HepG2 (cell line): ENCODE measurements at regions not wholly inside any gene's neighbourhood (a gene's known extent, or its start where the extent isn't known, plus 50 kb on each side); places are given as distances from the start of the nearest gene placed in this dataset.

Experiments used
- ATAC-seq: fragments of 200-7000 bp; cut with Tn5 transposase; 3 replicates; pipeline ENCODE4 v1.9.1; 2020; ENCODE audit warnings: mild to moderate bottlenecking, moderate library complexity
- BruUV-seq: library from RNA; stranded (reverse); fragments of 400-500 nt; replicated peaks from 2 replicates; lab custom pipeline; 2021; lab: Mats Ljungman, UMichigan
- CTCF ChIA-PET: fragments of 300-600 bp; formaldehyde crosslinking; extraction: SDS; loops from one replicate; lab custom pipeline; 2021; ENCODE audit warnings: low total read pairs, inconsistent platforms, low intra/inter-chr PET ratio; lab: Yijun Ruan, JAX
- POLR2A ChIA-PET: fragments of 350-600 bp; sonication (Branson Sonifier 250); formaldehyde crosslinking; loops from one replicate; lab custom pipeline; 2020; ENCODE audit warnings: antibody characterized with exemption, inconsistent platforms; lab: Yijun Ruan, JAX
- DNase-seq: peaks from one replicate; pipeline ENCODE4 v3.0.0-alpha.2; 2015; ENCODE audit warnings: low spot score
- FAIRE-seq: peaks from 3 replicates; lab custom pipeline; 2011; peaks lifted over from hg19 to GRCh38; lab: Jason Lieb, UNC
- H2AFZ ChIP-seq: one replicate; pipeline ENCODE4 v1.6.1; 2011; ENCODE audit warnings: low read length, inconsistent platforms
- H3K27ac ChIP-seq: fragments of 300-600 bp; 3 replicates; pipeline ENCODE4 v1.8.0; 2011; ENCODE audit warnings: mixed run types, mild to moderate bottlenecking, mixed read lengths, low read length, inconsistent platforms; ENCODE audit not compliant: insufficient read depth; ENCODE audit errors: extremely low read length
- H3K27me3 ChIP-seq, 2 experiments: fragments of 200-600 bp in 1 of 2; 2 replicates in 1 of 2; 3 replicates in 1 of 2; pipeline versions ENCODE4 v1.6.0 to v1.8.0; 2011; ENCODE audit warnings: low read length in 2 of 2, mild to moderate bottlenecking in 2 of 2, moderate library complexity in 2 of 2, inconsistent platforms in 1 of 2; ENCODE audit not compliant: insufficient read depth in 2 of 2, control insufficient read depth in 1 of 2
- H3K36me3 ChIP-seq, 2 experiments: fragments of 200-600 bp in 1 of 2; replicated peaks in 1 of 2; 2 replicates in 1 of 2; 3 replicates in 1 of 2; pipeline versions ENCODE4 v1.5.1 to v1.8.0; 2011; ENCODE audit warnings: low read length in 2 of 2, inconsistent platforms in 1 of 2; ENCODE audit not compliant: insufficient read depth in 2 of 2, control insufficient read depth in 1 of 2
- H3K4me1 ChIP-seq: 2 replicates; pipeline ENCODE4 v1.5.1; 2012; ENCODE audit warnings: low read length, inconsistent platforms; ENCODE audit not compliant: insufficient read depth
- H3K4me2 ChIP-seq: 2 replicates; pipeline ENCODE4 v1.6.0; 2011; ENCODE audit warnings: low read depth, low read length, inconsistent platforms
- H3K4me3 ChIP-seq, 3 experiments: fragments of 200-600 bp in 1 of 3; sonication (generic), shearing (Covaris generic) in 1 of 3; replicated peaks in 1 of 3; 2 replicates each; pipeline ENCODE4 v1.5.1; 2011 to 2016; ENCODE audit warnings: low read length in 3 of 3, inconsistent platforms in 2 of 3, low read depth in 2 of 3, mild to moderate bottlenecking in 2 of 3, control low read depth in 1 of 3, mixed read lengths in 1 of 3; ENCODE audit not compliant: insufficient read depth in 1 of 3
- H3K79me2 ChIP-seq: one replicate; pipeline ENCODE4 v1.6.1; 2011; ENCODE audit warnings: low read length, inconsistent platforms; ENCODE audit not compliant: insufficient read depth
- H3K9ac ChIP-seq: 2 replicates; pipeline ENCODE4 v1.6.0; 2011; ENCODE audit warnings: mild to moderate bottlenecking, low read depth, low read length, inconsistent platforms; ENCODE audit not compliant: insufficient read depth
- H3K9me3 ChIP-seq: 2 replicates; pipeline ENCODE4 v1.5.1; 2012; ENCODE audit warnings: mild to moderate bottlenecking, low read length
- H4K20me1 ChIP-seq: 2 replicates; pipeline ENCODE4 v1.6.0; 2011; ENCODE audit warnings: inconsistent platforms, mild to moderate bottlenecking, low read length, moderate library complexity; ENCODE audit not compliant: insufficient read depth
- MAFK ChIP-seq, 2 experiments: IDR thresholded peaks in 1 of 2; conservative IDR thresholded peaks in 1 of 2; 2 replicates each; pipeline ENCODE4 v1.6.1; 2011; ENCODE audit warnings: improper control_type of control experiment in 2 of 2, low read length in 2 of 2
- NR1H2 ChIP-seq: sonication (generic); formaldehyde crosslinking; IDR thresholded peaks from 2 replicates; pipeline ENCODE4 v1.8.1; 2022; ENCODE audit warnings: low read depth, missing genetic modification reagents, borderline replicate concordance
- SRSF4 ChIP-seq: fragments of 200-400 bp; formaldehyde crosslinking; IDR thresholded peaks from one replicate; pipeline ENCODE4 v1.6.1; 2018; ENCODE audit warnings: mild to moderate bottlenecking, low read depth, low read length, moderate library complexity; ENCODE audit not compliant: poor library complexity, severe bottlenecking
- ZNF607 ChIP-seq: sonication (generic); formaldehyde crosslinking; IDR thresholded peaks from 2 replicates; pipeline ENCODE4 v1.5.1; 2020; ENCODE audit warnings: missing genetic modification reagents, mild to moderate bottlenecking, borderline replicate concordance
- WGBS: methylation state at CpG from one replicate; pipeline ENCODE4 v1.1.6; 2017; ENCODE audit warnings: low lambda C conversion rate; 5-methylcytosine and 5-hydroxymethylcytosine counted together
- in situ Hi-C: cut with HindIII; loops from 2 replicates; pipeline ENCODE4 v1.10.0; 2017; ENCODE audit warnings: low pct_unique_long_range_greater_than_20kb; ENCODE audit not compliant: extremely low pct_ligation_motif_present
- intact Hi-C: fragments of 100-400 bp; cut with micrococcal nuclease; formaldehyde crosslinking; loops from one replicate; pipeline ENCODE4 v1.10.0; 2022; ENCODE audit not compliant: unreplicated experiment
- TF ChIP-seq, protein P1 (sequence below): sonication (generic); formaldehyde crosslinking; IDR thresholded peaks from 2 replicates; pipeline ENCODE4 v1.5.0; 2020; ENCODE audit warnings: mild to moderate bottlenecking, missing genetic modification reagents, moderate library complexity
- TF ChIP-seq, protein P2 (sequence below): IDR thresholded peaks from 2 replicates; pipeline ENCODE4 v1.6.1; 2018; ENCODE audit warnings: missing genetic modification reagents, mild to moderate bottlenecking, missing compliant biosample characterization

- no peak for TF ChIP-seq SRSF4
- TF ChIP-seq, protein P1, sequence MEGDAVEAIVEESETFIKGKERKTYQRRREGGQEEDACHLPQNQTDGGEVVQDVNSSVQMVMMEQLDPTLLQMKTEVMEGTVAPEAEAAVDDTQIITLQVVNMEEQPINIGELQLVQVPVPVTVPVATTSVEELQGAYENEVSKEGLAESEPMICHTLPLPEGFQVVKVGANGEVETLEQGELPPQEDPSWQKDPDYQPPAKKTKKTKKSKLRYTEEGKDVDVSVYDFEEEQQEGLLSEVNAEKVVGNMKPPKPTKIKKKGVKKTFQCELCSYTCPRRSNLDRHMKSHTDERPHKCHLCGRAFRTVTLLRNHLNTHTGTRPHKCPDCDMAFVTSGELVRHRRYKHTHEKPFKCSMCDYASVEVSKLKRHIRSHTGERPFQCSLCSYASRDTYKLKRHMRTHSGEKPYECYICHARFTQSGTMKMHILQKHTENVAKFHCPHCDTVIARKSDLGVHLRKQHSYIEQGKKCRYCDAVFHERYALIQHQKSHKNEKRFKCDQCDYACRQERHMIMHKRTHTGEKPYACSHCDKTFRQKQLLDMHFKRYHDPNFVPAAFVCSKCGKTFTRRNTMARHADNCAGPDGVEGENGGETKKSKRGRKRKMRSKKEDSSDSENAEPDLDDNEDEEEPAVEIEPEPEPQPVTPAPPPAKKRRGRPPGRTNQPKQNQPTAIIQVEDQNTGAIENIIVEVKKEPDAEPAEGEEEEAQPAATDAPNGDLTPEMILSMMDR (CRISPR knock-in tag): no peak
- TF ChIP-seq, all 625 proteins: peak for 0
Observed at GRCh38 chr2:167697194-167697593, 550.2 kb downstream of the STK39 start (continued).

GRCh38 chr2:167692936-167693335, 554.5 kb downstream of the STK39 start:
- no peak for TF ChIP-seq ZNF607 (CRISPR knock-in tag)
- TF ChIP-seq, protein P2, sequence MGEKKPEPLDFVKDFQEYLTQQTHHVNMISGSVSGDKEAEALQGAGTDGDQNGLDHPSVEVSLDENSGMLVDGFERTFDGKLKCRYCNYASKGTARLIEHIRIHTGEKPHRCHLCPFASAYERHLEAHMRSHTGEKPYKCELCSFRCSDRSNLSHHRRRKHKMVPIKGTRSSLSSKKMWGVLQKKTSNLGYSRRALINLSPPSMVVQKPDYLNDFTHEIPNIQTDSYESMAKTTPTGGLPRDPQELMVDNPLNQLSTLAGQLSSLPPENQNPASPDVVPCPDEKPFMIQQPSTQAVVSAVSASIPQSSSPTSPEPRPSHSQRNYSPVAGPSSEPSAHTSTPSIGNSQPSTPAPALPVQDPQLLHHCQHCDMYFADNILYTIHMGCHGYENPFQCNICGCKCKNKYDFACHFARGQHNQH: no peak
- TF ChIP-seq MAFK (conservative IDR thresholded peaks at IDR 0.05 in 1 of 2, IDR thresholded peaks at IDR 0.05 in 1 of 2; ENCODE audit: low read length in 2 of 2): peak; percentile 13 to 39; a peak in 2 of 4 replicates
- TF ChIP-seq NR1H2: no peak
- H3K4me3 ChIP-seq: no peak overlapping the region
- DNase-seq (no peak), FAIRE-seq (no peak), ATAC-seq (no peak)
- H4K20me1 ChIP-seq: no peaks in the 10 kb centered on the region
- H3K9ac ChIP-seq: no peak overlapping the region
- no peaks in the 10 kb centered on the region for H3K79me2 ChIP-seq
- H2AFZ ChIP-seq: no peak overlapping the region
- ChIA-PET CTCF (no interaction called here), POLR2A (no interaction called here)
- no peak overlapping the region for H3K27ac ChIP-seq
- H3K4me2 ChIP-seq: no peak overlapping the region
- intact Hi-C loops (no loop called here), in situ Hi-C loops (no loop called here)
- no TSS peak for BruUV-seq
- 41% methylated on average over 2 of the region's 2 CpGs for WGBS
- no peaks in the 10 kb centered on the region for H3K4me1 ChIP-seq
- H3K27me3 ChIP-seq: no peaks in the 10 kb centered on the region
- H3K36me3 ChIP-seq: no peaks in the 10 kb centered on the region
- H3K9me3 ChIP-seq: no peaks in the 10 kb centered on the region
